Muscle of arm (tissue), 1 donor: ENCODE measurements at regions not wholly inside any gene's neighbourhood (a gene's known extent, or its start where the extent isn't known, plus 50 kb on each side); places are given as distances from the start of the nearest gene placed in this dataset.
A peak's percentile ranks its signal among the peaks of the same experiment; 100 is the strongest.
"Not testable (repeated sequence)": the region's sequence is repeated elsewhere in the genome, so short reads cannot be mapped to it uniquely, and the experiment has no call there.

Source experiments
- DNase-seq: peaks from one replicate; pipeline ENCODE4 v3.0.0-alpha.2; 2013

- no peak for DNase-seq
Observed at GRCh38 chr12:28060871-28061270, 88.3 kb upstream of the PTHLH start.

- no peak for DNase-seq
Observed at GRCh38 chr12:28063355-28063880, 90.9 kb upstream of the PTHLH start.

GRCh38 chr12:28065374-28065773 is 92.8 kb upstream of the PTHLH start:
- no peak for DNase-seq

DNA sequence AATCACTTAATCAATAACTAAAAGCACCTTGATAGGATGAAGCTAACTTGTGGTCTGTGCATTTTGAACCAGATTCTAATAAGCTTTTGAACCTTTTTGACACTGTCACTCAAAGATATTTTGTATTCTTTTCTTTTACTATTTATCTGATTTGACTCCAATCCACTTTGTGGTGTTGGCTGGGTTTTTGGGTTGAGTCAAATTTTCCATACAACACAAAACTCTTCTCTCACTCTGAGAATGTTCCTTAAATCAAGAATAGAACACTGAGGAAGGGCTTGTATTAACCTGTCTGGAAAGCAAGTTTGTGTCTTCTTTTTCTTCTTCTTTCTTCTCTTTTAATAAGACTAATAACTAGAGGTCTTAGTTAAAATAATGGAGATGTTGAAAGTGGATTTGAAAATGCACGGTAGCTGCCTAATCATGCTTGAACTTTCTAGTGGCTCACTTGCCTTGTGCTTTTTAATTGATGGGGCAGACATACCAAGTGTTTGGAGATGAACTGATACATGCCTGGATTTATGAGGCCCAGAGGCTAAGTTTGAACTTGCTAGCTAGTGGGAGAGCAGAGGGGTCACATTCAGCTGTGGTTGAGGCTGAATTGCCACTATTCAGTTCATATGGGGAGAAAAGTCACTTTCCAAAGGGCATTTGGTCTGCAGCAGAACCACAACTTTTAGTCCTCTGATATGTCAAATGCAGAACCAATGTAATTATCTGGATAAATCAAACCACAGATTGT is 93.5 kb upstream of the PTHLH start:
- no peak for DNase-seq

GRCh38 chr12:28066879-28067278 is 94.3 kb upstream of the PTHLH start:
- DNase-seq, result no peak

DNA sequence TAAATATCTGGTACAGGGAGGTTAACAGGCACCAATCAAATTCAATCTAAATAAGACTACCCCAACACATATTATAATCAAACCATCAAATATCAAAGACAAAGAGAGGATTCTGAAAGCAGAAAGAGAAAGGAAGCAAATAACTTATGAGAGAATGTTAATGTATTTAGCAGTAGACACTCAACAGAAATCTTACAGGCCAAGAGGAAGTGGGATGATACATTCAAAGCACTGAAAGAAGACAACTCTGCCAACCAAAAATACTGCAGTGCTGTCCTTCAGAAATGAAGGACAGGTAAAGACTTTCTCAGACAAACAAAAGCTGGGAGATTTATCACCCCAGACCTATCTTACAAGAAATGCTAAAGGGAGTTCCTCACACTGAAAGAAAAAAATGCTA is 95.9 kb upstream of the PTHLH start:
- DNase-seq, result no peak

- DNase-seq, result no peak
Observed at GRCh38 chr12:28079539-28079938, 107.0 kb upstream of the PTHLH start.

GRCh38 chr12:28082096-28082495 is 108.2 kb upstream of the CCDC91 start:
- DNase-seq, result no peak

GRCh38 chr12:28083840-28084678 is 106.2 kb upstream of the CCDC91 start:
- no peak for DNase-seq

GRCh38 chr12:28086521-28087155 is 103.6 kb upstream of the CCDC91 start:
- DNase-seq, result no peak

DNA sequence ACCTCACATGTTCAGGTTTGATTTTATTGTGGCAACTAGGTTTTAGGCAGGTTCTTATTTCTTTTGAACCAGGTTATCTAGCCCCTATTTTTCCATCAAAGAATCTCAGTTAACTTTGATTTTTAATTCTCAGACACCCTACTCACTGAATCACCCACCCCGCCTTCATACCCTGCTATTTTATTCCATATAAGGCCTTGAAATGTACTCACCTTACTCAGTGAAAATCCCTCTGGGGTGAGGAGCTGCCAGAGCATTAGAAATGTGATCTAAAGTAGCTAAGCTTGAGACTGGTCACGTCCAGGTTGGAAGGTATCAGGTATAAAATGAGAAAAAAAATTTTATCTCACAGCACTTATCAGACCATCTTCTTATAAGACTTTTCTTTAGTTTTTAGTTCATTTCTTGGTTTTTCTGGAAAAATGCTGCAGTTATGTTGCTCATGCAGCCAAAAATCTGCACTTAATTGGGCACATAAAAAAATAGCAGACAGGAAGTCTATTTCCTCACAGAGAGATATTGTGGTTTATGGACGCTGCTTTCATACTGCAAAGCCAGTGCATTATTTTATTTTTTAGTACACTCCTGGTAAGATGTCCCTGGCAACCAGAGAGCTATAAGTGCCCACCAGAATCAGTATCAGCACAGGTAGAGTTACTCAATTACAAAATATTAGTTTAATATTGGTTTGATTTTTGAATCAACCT is 101.5 kb upstream of the CCDC91 start:
- no peak for DNase-seq

GRCh38 chr12:28089338-28089737 is 100.9 kb upstream of the CCDC91 start:
- DNase-seq, result peak; percentile 39

DNA sequence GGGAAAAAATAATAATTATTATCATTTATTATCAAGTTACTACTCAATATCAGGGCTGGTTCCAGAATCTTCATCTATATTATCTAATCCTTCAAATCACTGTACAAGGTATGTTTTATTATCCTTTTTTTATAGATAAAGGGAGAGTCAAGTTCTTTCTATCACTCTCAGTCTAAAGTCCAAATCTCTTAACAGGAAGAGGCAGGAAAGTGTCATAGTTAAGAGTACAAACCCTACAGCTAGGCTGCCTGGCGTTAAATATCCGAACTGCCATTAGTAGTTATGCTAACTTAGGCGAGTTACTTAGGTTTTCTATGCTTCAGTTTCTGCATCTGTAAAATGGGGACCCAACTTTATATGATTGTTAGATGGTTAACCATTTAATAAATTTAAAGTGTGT is 99.4 kb upstream of the CCDC91 start:
- no peak for DNase-seq

GRCh38 chr12:28092396-28092795 is 97.9 kb upstream of the CCDC91 start:
- no peak for DNase-seq

GRCh38 chr12:28096649-28097048 is 93.6 kb upstream of the CCDC91 start:
- DNase-seq, result no peak

DNA sequence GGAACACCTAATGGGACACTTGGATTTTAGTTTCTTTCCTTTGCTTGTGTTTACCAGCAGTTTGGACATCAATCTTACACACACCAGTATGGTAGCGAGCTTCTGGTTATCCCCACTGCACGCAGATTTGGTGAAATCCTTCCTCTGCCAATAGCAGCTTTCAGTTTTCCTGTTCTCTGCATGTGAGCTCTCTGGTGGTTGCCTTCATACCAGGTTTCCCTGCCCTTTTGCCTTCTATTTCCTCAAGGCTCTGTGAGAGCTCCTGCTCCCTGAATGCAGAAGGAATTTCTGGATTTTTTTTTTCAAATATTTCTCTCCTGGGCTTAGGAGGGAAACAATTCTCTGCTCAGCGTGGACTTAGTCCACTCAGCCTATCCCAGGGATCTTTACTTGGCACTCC is 93.0 kb upstream of the CCDC91 start:
- no peak for DNase-seq

DNA sequence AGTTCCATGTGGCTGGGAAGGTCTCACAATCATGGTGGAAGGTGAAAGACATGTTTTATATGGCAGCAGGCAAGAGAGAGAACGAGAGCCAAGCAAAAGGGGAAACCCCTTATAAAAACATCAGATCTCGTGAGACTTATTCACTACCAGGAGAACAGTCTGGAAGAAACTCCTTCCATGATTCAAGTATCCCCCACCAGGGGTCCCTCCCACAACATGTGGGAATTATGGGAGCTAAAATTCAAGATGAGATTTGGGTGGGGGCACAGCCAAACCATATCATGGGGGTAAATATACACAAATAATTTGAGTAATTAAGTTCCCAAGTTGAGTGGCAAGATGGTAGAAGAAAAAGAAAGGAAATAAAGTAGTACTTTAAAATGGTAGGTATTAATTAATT is 91.0 kb upstream of the CCDC91 start:
- not testable (repeated sequence) for DNase-seq

GRCh38 chr12:28099871-28100270 is 90.4 kb upstream of the CCDC91 start:
- no peak for DNase-seq

GRCh38 chr12:28100717-28101116 is 89.5 kb upstream of the CCDC91 start:
- DNase-seq, result no peak

- DNase-seq, result no peak
Observed at GRCh38 chr12:28104316-28104715, 85.9 kb upstream of the CCDC91 start.

DNA sequence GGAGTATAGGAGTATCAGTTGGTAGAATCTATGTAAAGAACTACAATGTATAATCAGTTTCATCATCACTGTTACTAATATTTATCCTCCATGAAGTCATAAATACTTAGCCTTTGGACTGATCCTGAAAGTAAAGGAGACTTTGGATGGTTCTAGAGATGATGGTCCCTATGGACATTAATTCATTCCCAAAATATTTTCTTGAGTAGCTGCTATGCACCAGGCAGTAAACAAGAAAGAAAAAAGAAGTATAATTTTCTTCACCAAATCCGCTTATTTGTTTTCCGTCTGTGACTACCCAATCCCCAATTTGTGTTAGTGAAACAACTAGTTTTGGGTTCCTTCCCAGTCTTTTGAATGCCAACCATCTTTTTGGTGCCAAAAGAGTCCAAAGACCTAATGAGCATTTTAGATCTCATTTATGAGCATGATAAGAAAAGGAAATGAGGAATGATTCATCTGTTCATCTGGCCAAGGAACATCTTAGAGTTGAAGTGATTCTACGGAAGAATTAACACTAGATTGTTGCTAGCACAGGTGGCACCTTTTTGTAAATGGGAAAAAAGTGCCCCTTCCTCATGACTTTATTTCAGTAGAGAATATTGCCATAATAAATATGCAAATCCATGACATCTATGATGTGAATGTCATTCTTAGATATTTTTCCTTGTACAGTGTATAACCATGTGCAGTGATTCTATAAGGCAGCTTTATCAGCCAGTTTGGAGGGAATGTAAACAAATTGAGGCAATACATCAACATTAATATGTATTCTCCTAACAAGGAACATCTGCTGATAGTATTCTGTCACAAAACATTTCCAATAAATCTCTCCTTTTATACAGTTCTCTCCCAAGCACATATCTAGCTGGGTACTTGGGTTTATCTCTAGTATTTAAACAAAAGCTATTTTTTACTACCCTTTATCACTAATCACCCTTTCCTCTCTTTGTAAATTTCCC is 85.1 kb upstream of the CCDC91 start:
- no peak for DNase-seq
